Cardiac muscle cell (in vitro differentiated cells and primary cell): ENCODE measurements at regions not wholly inside any gene's neighbourhood (a gene's known extent, or its start where the extent isn't known, plus 50 kb on each side); places are given as distances from the start of the nearest gene placed in this dataset.
"Not testable (repeated sequence)": the region's sequence is repeated elsewhere in the genome, so short reads cannot be mapped to it uniquely, and the experiment has no call there.

Experiments
- DNase-seq, 2 donors: peaks; one replicate each; pipeline versions ENCODE4 v3.0.0 to v3.0.0-alpha.2; 2010 to 2017; ENCODE audit warnings: low read depth in 1 of 2, low spot score in 1 of 2
- H3K27ac ChIP-seq: fragments of 200-600 bp; sonication (generic); 2 replicates; pipeline ENCODE4 v1.5.1; 2016
- H3K27me3 ChIP-seq: fragments of 200-600 bp; sonication (generic); 2 replicates; pipeline ENCODE4 v1.6.0; 2016; ENCODE audit warnings: control low read depth
- H3K36me3 ChIP-seq: fragments of 200-600 bp; sonication (generic); 2 replicates; pipeline ENCODE4 v1.5.1; 2016; ENCODE audit warnings: control low read depth
- H3K4me1 ChIP-seq: fragments of 200-600 bp; sonication (generic); 2 replicates; pipeline ENCODE4 v1.8.1; 2017; ENCODE audit warnings: low read depth, mild to moderate bottlenecking, mixed run types
- H3K4me3 ChIP-seq: fragments of 200-600 bp; sonication (generic); 2 replicates; pipeline ENCODE4 v1.5.1; 2016; ENCODE audit warnings: mild to moderate bottlenecking
- H3K9me3 ChIP-seq: fragments of 200-600 bp; sonication (generic); 2 replicates; pipeline ENCODE4 v1.5.1; 2017; ENCODE audit warnings: low read depth, mild to moderate bottlenecking, control low read depth
- CTCF ChIP-seq: IDR thresholded peaks from 2 replicates; pipeline ENCODE4 v1.5.1; 2012; ENCODE audit warnings: low read depth, mild to moderate bottlenecking, low read length

DNA sequence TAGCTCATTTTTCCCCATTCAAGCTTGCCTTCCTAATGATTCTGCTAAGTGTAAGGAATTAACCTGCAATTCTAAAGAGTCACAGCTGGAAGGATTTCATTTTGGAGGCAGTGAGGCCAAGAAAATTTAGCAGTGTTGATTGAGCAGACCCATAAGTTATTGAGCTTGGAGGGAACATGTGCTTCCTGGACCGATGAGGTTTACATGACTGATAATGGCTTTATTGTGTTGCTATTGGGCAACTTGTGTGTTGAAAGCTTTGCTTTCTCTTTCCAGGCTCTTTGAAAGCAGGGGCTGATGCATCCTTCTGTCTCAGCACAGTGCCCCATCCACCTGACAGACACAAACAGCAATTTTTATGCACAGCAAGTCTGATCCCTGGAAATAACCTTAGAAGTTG lies 398.9 kb upstream of the PCSK5 start:
- no peak for TF ChIP-seq CTCF
- Histone ChIP-seq H3K4me1 (no peaks in the 10 kb centered on the region), H3K4me3 (no peak overlapping the region), H3K27ac (no peak overlapping the region), H3K36me3 (no peaks in the 10 kb centered on the region), H3K27me3 (no peaks in the 10 kb centered on the region), H3K9me3 (no peaks in the 10 kb centered on the region)
- DNase-seq: no peak

- no peak for TF ChIP-seq CTCF
These were observed 390.7 kb upstream of the PCSK5 start for GRCh38 chr9:75499812-75500211.

DNA sequence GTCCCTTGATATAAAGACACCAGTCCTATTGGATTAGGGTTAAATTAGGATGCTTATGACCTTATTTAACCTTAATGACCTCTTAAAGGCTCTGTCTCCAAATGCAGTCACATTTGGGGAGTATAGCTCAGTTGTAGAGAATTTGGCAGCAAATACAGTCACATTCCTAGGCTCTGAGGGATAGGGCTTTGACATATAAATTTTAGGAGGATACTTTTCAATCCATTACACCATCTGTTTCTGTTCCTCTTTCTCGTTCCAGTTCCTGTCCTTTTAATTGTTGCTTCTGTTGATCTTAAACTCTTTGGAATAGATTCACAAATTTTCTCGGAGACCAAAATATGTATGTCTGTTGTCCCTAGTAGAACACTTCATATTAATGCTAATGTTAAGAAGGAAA lies 390.0 kb upstream of the PCSK5 start:
- DNase-seq: no peak
- no peak overlapping the region for H3K4me3 ChIP-seq
- no peaks in the 10 kb centered on the region for H3K27me3 ChIP-seq
- TF ChIP-seq CTCF: no peak
- no peaks in the 10 kb centered on the region for H3K36me3 ChIP-seq
- no peaks in the 10 kb centered on the region for H3K9me3 ChIP-seq
- no peak overlapping the region for H3K27ac ChIP-seq
- H3K4me1 ChIP-seq: no peaks in the 10 kb centered on the region

More at GRCh38 chr9:75499812-75500211, 390.7 kb upstream of the PCSK5 start:
- Histone ChIP-seq H3K4me1 (no peaks in the 10 kb centered on the region), H3K4me3 (no peak overlapping the region), H3K9me3 (no peaks in the 10 kb centered on the region), H3K27me3 (no peaks in the 10 kb centered on the region), H3K36me3 (no peaks in the 10 kb centered on the region), H3K27ac (no peak overlapping the region)
- no peak for DNase-seq

DNA sequence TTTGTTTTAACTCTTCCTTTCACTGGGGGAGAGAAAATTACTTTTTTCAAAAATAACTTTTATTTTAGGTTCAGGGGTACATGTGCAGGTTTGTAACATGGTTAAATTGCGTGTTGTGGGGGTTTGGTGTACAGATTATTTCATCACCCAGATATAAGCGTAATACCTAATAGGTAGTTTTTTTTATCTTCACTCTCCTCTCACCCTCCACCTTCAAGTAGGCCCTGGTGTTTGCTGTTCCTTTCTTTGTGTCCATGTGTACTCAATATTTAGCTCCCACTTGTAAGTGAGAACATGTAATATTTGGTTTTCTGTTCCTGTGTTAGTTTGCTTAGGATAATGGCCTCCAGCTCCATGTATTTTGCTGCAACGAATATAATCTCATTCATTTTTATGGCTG lies 389.5 kb upstream of the PCSK5 start:
- not testable (repeated sequence) for H3K27ac ChIP-seq, DNase-seq, H3K4me1 ChIP-seq, H3K27me3 ChIP-seq, H3K9me3 ChIP-seq, H3K4me3 ChIP-seq, H3K36me3 ChIP-seq

GRCh38 chr9:75504721-75505120 lies 385.8 kb upstream of the PCSK5 start:
- no peak for TF ChIP-seq CTCF
- H3K36me3 ChIP-seq: no peaks in the 10 kb centered on the region
- H3K9me3 ChIP-seq: no peaks in the 10 kb centered on the region
- H3K4me1 ChIP-seq: no peaks in the 10 kb centered on the region
- no peaks in the 10 kb centered on the region for H3K27me3 ChIP-seq
- no peak overlapping the region for H3K4me3 ChIP-seq
- no peak overlapping the region for H3K27ac ChIP-seq
- DNase-seq: no peak

GRCh38 chr9:75505654-75506053 lies 384.8 kb upstream of the PCSK5 start:
- DNase-seq: no peak
- no peaks in the 10 kb centered on the region for H3K36me3 ChIP-seq
- no peak overlapping the region for H3K4me3 ChIP-seq
- H3K4me1 ChIP-seq: no peaks in the 10 kb centered on the region
- no peak overlapping the region for H3K27ac ChIP-seq
- H3K27me3 ChIP-seq: no peaks in the 10 kb centered on the region
- no peak for TF ChIP-seq CTCF
- H3K9me3 ChIP-seq: no peaks in the 10 kb centered on the region
